ENCODE measurements at regions not wholly inside any gene's neighbourhood (a gene's known extent, or its start where the extent isn't known, plus 50 kb on each side); places are given as distances from the start of the nearest gene placed in this dataset.
"Not testable (repeated sequence)": the region's sequence is repeated elsewhere in the genome, so short reads cannot be mapped to it uniquely, and the experiment has no call there.

- TF ChIP-seq PBX3 (IDR thresholded peaks at IDR 0.05) (peak; percentile 59; the same call in 1 of the 2 replicates), CHD2 (IDR thresholded peaks at IDR 0.05; ENCODE audit: low read length, partially characterized antibody) (no peak), NRF1 (IDR thresholded peaks at IDR 0.05; ENCODE audit: low read depth, low read length) (no peak), SIN3A (IDR thresholded peaks at IDR 0.05; ENCODE audit: borderline replicate concordance, low read depth, low read length) (no peak), RAD21 (IDR thresholded peaks at IDR 0.05; ENCODE audit: low read length) (no peak), ELF1 (IDR thresholded peaks at IDR 0.05) (no peak), TCF12 (IDR thresholded peaks at IDR 0.05) (peak; percentile 30; the same call in 1 of the 2 replicates), MAX (IDR thresholded peaks at IDR 0.05; ENCODE audit: low read depth) (peak; percentile 77), NFIC (IDR thresholded peaks at IDR 0.05; ENCODE audit: borderline replicate concordance) (no peak), REST (IDR thresholded peaks at IDR 0.05; ENCODE audit: low read depth, low read length) (no peak), JUND (IDR thresholded peaks at IDR 0.05) (no peak), RCOR1 (IDR thresholded peaks at IDR 0.05; ENCODE audit: low read length) (no peak), YY1 (IDR thresholded peaks at IDR 0.05; ENCODE audit: low read depth) (no peak), EZH2phosphoT487 (IDR thresholded peaks at IDR 0.05; ENCODE audit: borderline replicate concordance, low read depth) (no peak), GABPA (IDR thresholded peaks at IDR 0.05; ENCODE audit: low read depth) (0 out of 2 replicates have a peak, but pooled peaks have one; percentile 16), MXI1 (IDR thresholded peaks at IDR 0.05; ENCODE audit: low read depth, low read length) (no peak), TEAD4 (IDR thresholded peaks at IDR 0.05; ENCODE audit: borderline replicate concordance, insufficient read depth) (no peak), EP300 (IDR thresholded peaks at IDR 0.05; ENCODE audit: borderline replicate concordance in 1 of 2, low read depth in 1 of 2, low read length in 1 of 2) (peak in 1 of 2 experiments; percentile 41; a peak in 1 of 4 replicates), GATA2 (CRISPR knock-in tag; IDR thresholded peaks at IDR 0.05) (no peak), IRF3 (IDR thresholded peaks at IDR 0.05; ENCODE audit: low read depth, low read length) (no peak), POLR2AphosphoS5 (IDR thresholded peaks at IDR 0.05; ENCODE audit: low read depth, low read length) (no peak), TAF1 (IDR thresholded peaks at IDR 0.05; ENCODE audit: borderline replicate concordance, low read depth, low read length) (no peak), RFX5 (IDR thresholded peaks at IDR 0.05; ENCODE audit: low read length) (no peak), MEF2A (IDR thresholded peaks at IDR 0.05; ENCODE audit: borderline replicate concordance, low read depth) (no peak), RXRA (IDR thresholded peaks at IDR 0.05; ENCODE audit: borderline replicate concordance, low read depth) (no peak), SMC3 (IDR thresholded peaks at IDR 0.05; ENCODE audit: low read depth, low read length) (no peak)
Measured at GRCh38 chr18:61628085-61628484, 264.7 kb downstream of the RNF152 start (continued).

- H3K4me3 ChIP-seq (ENCODE audit: low read depth in 2 of 2, low read length in 1 of 2); H3K9ac ChIP-seq; H3K27me3 ChIP-seq (ENCODE audit: insufficient read depth); POLR2A ChIA-PET; H3K9me3 ChIP-seq; H3K36me3 ChIP-seq (replicated peaks in 1 of 2; ENCODE audit: control insufficient read depth in 1 of 2, insufficient read depth in 2 of 2, low read length in 1 of 2); H3K27ac ChIP-seq (ENCODE audit: low read depth in 2 of 2, low read length in 1 of 2); DNase-seq; H4K20me1 ChIP-seq (ENCODE audit: insufficient read depth); H3K4me2 ChIP-seq; H3K9me2 ChIP-seq; H2AFZ ChIP-seq (ENCODE audit: low read depth): not testable (repeated sequence)
- Histone ChIP-seq H3K4me1 (ENCODE audit: control insufficient read depth in 1 of 2, insufficient read depth in 2 of 2, low read depth in 1 of 2, low read length in 1 of 2) (peaks cover 0 to 15% of the 10 kb centered on the region in 2 experiments; a peak in 1 of 4 replicates), H3K79me2 (ENCODE audit: insufficient read depth) (peaks cover 11% of the 10 kb centered on the region; the same call in 1 of the 2 replicates), H3F3A (replicated peaks; ENCODE audit: insufficient read depth) (peaks cover 16% of the 10 kb centered on the region)
- CTCF ChIA-PET: interaction anchor here (0.9 to 1.5 kb wide), 2 partner anchors 277 to 491 kb away, joined by 3 to 4 read pairs; no protein-coding TSS in a partner anchor
- WGBS (ENCODE audit: low lambda C conversion rate): 82% methylated on average over 3 of the region's 3 CpGs
Measured at GRCh38 chr18:61624631-61625030, 268.2 kb downstream of the RNF152 start.

All from SK-N-SH (cell line).